OCI-LY3 (cell line): ENCODE measurements at regions not wholly inside any gene's neighbourhood (a gene's known extent, or its start where the extent isn't known, plus 50 kb on each side); places are given as distances from the start of the nearest gene placed in this dataset.
A peak's percentile ranks its signal among the peaks of the same experiment; 100 is the strongest.

ENCODE experiments used
- H2AFZ ChIP-seq: fragments of 200-600, 300-600 bp; shearing (Covaris generic); 2 replicates; pipeline ENCODE4 v1.6.0; 2014; ENCODE audit warnings: antibody characterized with exemption, low read depth, low read length
- H3K27ac ChIP-seq: fragments of 200-600, 300-600 bp; sonication (generic); 2 replicates; pipeline ENCODE4 v1.5.1; 2014; ENCODE audit warnings: mild to moderate bottlenecking, low read length, moderate library complexity, mixed read lengths
- H3K27me3 ChIP-seq: fragments of 200-600, 300-600 bp; sonication (generic); 2 replicates; pipeline ENCODE4 v1.6.1; 2014; ENCODE audit warnings: low read depth, low read length, mixed read lengths
- H3K36me3 ChIP-seq: fragments of 200-600, 300-600 bp; sonication (generic); replicated peaks from 2 replicates; pipeline ENCODE3; 2014; ENCODE audit warnings: low read depth, low read length, mixed read lengths
- H3K4me1 ChIP-seq: fragments of 300-600, 200-600 bp; sonication (generic); 2 replicates; pipeline ENCODE4 v1.6.1; 2014; ENCODE audit warnings: low read length, mixed read lengths
- H3K4me2 ChIP-seq: fragments of 200-600, 300-600 bp; sonication (generic); 2 replicates; pipeline ENCODE4 v1.6.1; 2014; ENCODE audit warnings: low read length, mixed read lengths
- H3K4me3 ChIP-seq: fragments of 300-600, 200-600 bp; sonication (generic); 2 replicates; pipeline ENCODE4 v1.5.1; 2014; ENCODE audit warnings: antibody characterized with exemption, mild to moderate bottlenecking, low read length, moderate library complexity
- H3K79me2 ChIP-seq: fragments of 300-600, 200-600 bp; shearing (Covaris generic); 2 replicates; pipeline ENCODE4 v1.6.1; 2014; ENCODE audit warnings: mild to moderate bottlenecking, low read length, mixed read lengths
- H3K9ac ChIP-seq: fragments of 300-600, 200-600 bp; shearing (Covaris generic); 2 replicates; pipeline ENCODE4 v1.6.0; 2014; ENCODE audit warnings: mild to moderate bottlenecking, low read length, moderate library complexity
- H3K9me3 ChIP-seq: fragments of 200-600, 300-600 bp; shearing (Covaris generic); 2 replicates; pipeline ENCODE4 v1.6.1; 2014; ENCODE audit warnings: low read length, mixed read lengths; ENCODE audit not compliant: insufficient read depth
- H4K20me1 ChIP-seq: fragments of 200-600, 300-600 bp; sonication (generic); 2 replicates; pipeline ENCODE4 v1.6.1; 2016; ENCODE audit warnings: low read length, mixed read lengths; ENCODE audit not compliant: insufficient read depth
- EZH2phosphoT487 ChIP-seq: fragments of 200-600 bp; shearing (Covaris generic); IDR thresholded peaks from 2 replicates; pipeline ENCODE4 v1.6.1; 2018; ENCODE audit warnings: antibody characterized with exemption, mixed run types, low read depth
- TF ChIP-seq, protein P1 (sequence below): fragments of 200-600, 300-600 bp; sonication (generic); IDR thresholded peaks from 2 replicates; pipeline ENCODE4 v1.5.1; 2014; ENCODE audit warnings: antibody characterized with exemption, low read length, low read depth

DNA sequence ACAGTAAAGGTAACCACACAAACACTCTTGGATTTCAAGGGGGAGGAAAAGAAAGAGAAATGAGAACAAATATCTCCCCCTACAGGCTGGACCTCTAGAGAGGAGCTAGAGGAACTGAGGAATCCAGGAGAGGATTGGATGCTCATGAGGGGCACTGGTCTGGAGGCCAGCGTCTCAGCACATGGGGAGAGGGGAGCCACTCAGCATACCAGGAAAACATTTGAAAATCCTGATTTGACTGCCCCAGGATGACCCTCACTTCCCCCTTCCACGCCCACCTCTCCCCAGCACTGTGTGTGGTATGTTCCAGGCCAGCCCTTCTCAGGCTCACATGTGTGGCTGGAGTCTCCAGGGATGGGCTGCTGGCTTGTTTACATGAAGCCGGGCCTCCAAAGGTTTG, 396.8 kb upstream of the ID2 start:
- no peak for TF ChIP-seq EZH2phosphoT487
- TF ChIP-seq, protein P1, sequence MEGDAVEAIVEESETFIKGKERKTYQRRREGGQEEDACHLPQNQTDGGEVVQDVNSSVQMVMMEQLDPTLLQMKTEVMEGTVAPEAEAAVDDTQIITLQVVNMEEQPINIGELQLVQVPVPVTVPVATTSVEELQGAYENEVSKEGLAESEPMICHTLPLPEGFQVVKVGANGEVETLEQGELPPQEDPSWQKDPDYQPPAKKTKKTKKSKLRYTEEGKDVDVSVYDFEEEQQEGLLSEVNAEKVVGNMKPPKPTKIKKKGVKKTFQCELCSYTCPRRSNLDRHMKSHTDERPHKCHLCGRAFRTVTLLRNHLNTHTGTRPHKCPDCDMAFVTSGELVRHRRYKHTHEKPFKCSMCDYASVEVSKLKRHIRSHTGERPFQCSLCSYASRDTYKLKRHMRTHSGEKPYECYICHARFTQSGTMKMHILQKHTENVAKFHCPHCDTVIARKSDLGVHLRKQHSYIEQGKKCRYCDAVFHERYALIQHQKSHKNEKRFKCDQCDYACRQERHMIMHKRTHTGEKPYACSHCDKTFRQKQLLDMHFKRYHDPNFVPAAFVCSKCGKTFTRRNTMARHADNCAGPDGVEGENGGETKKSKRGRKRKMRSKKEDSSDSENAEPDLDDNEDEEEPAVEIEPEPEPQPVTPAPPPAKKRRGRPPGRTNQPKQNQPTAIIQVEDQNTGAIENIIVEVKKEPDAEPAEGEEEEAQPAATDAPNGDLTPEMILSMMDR, result peak; percentile 43
- Histone ChIP-seq H3K27me3 (no peaks in the 10 kb centered on the region), H3K9ac (no peak overlapping the region)

DNA sequence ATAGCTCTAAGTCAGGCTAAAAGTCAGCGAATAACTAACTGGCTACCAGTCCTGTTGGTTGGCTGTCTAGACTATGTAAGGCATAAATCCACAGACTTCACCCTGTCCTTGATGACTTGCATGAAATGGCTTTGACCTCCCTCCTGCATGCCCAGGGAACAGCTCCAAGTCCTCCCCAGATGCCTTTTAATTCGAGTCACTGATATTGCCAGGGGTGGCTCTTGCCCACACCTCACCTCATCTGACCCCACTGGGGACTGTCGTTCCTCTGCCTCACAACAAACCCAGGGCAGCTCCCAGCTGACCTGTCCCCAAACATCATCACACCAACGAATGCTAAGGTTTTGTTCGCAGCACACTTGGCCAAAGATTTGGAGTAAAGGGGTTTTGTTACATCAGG, 396.0 kb upstream of the ID2 start:
- Histone ChIP-seq H4K20me1 (no peaks in the 10 kb centered on the region), H3K4me3 (no peak overlapping the region), H2AFZ (no peak overlapping the region), H3K27me3 (no peaks in the 10 kb centered on the region), H3K9ac (no peak overlapping the region), H3K79me2 (no peaks in the 10 kb centered on the region), H3K4me2 (no peak overlapping the region), H3K36me3 (peaks cover 7% of the 10 kb centered on the region), H3K4me1 (peaks cover 12% of the 10 kb centered on the region), H3K9me3 (peaks cover 14% of the 10 kb centered on the region; the same call in 1 of the 2 replicates), H3K27ac (no peak overlapping the region)
- TF ChIP-seq, protein P1, result no peak
- no peak for TF ChIP-seq EZH2phosphoT487

More for the DNA sequence above, 396.8 kb upstream of the ID2 start:
- Histone ChIP-seq H3K4me1 (peaks cover 12% of the 10 kb centered on the region), H3K36me3 (peaks cover 7% of the 10 kb centered on the region), H3K9me3 (peaks cover 14% of the 10 kb centered on the region; the same call in 1 of the 2 replicates), H2AFZ (no peak overlapping the region), H3K4me2 (no peak overlapping the region), H3K27ac (no peak overlapping the region), H4K20me1 (no peaks in the 10 kb centered on the region), H3K79me2 (no peaks in the 10 kb centered on the region), H3K4me3 (no peak overlapping the region)

DNA sequence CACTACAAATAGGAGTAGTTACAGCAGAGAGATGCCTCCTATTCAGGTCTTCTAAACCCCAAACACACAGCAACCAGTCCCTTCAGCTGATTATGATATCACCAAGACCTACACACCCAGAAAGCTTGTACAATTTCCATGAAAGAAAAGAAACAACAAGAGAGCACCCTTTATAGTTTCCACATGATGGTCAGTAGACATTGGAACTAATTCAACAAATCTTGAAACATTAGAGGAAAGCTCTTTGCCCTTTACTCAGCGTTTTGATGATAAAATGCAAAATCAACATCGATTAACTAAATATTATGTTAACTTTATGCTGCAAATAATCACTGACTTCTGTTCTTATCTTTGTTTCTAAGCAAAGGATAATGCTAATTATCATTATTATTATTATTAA, 393.6 kb upstream of the ID2 start:
- H3K27ac ChIP-seq, result no peak overlapping the region
- peaks cover 14% of the 10 kb centered on the region; the same call in 1 of the 2 replicates for H3K9me3 ChIP-seq
- TF ChIP-seq, protein P1, result no peak
- no peak for TF ChIP-seq EZH2phosphoT487
- H3K27me3 ChIP-seq, result no peaks in the 10 kb centered on the region
- H3K79me2 ChIP-seq, result no peaks in the 10 kb centered on the region
- peaks cover 12% of the 10 kb centered on the region for H3K4me1 ChIP-seq
- H4K20me1 ChIP-seq, result no peaks in the 10 kb centered on the region
- H3K36me3 ChIP-seq, result peaks cover 7% of the 10 kb centered on the region
- no peak overlapping the region for H2AFZ ChIP-seq
- no peak overlapping the region for H3K9ac ChIP-seq
- no peak overlapping the region for H3K4me3 ChIP-seq
- H3K4me2 ChIP-seq, result no peak overlapping the region

DNA sequence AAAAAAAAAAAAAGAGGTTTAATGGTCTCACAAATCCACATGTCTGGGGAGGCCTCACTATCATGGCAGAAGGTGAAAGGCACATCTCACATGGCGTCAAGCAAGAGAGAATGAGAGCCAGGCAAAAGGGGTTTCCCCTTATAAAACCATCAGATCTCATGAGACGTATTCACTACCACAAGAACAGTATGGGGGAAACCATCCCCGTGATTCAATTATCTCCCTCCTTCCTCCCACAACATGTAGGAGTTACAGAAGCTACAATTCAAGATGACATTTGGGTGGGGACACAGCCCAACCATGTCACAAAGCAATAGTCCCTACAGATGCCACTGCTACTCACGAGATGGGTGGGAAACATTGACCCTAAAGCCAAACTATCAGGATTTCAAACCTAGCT, 392.7 kb upstream of the ID2 start:
- no peak overlapping the region for H2AFZ ChIP-seq
- peaks cover 7% of the 10 kb centered on the region for H3K36me3 ChIP-seq
- peaks cover 14% of the 10 kb centered on the region; the same call in 1 of the 2 replicates for H3K9me3 ChIP-seq
- H3K27me3 ChIP-seq, result no peaks in the 10 kb centered on the region
- no peak overlapping the region for H3K27ac ChIP-seq
- H4K20me1 ChIP-seq, result no peaks in the 10 kb centered on the region
- no peak overlapping the region for H3K4me2 ChIP-seq
- TF ChIP-seq, protein P1, result no peak
- TF ChIP-seq EZH2phosphoT487, result no peak
- H3K79me2 ChIP-seq, result no peaks in the 10 kb centered on the region
- H3K4me1 ChIP-seq, result peaks cover 12% of the 10 kb centered on the region
- no peak overlapping the region for H3K4me3 ChIP-seq
- no peak overlapping the region for H3K9ac ChIP-seq
